ENCODE measurements at regions not wholly inside any gene's neighbourhood (a gene's known extent, or its start where the extent isn't known, plus 50 kb on each side); places are given as distances from the start of the nearest gene placed in this dataset.

DNA sequence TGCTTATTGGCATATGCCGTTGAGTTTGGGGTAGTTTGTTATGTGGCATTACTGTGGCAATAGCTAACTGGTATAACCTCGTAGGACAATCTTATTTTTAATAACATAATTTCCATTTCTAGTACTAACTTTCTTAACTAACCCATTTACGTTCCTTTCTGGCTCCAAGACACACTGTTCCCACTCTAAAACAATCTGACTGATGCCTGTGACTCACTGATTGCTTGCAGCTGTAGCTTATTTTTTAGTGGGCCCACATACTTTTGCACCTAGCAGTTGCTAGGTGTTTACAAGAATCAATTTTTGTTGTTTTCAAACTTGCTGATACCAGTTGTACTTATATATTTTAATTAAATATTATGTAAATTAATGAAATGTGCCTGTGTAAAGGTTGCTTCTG, 52.2 kb downstream of the FAT3 start:
- H3K4me3 ChIP-seq, result no peak overlapping the region
- WGBS, 2 donors, result 62 to 75% methylated on average over 3 of the region's 3 CpGs
- TF ChIP-seq CTCF (IDR thresholded peaks at IDR 0.05), result no peak
- no peak for TF ChIP-seq POLR2A (IDR thresholded peaks at IDR 0.05)
- no peak overlapping the region for H3K27ac ChIP-seq
- H3K4me1 ChIP-seq, result no peaks in the 10 kb centered on the region
- intact Hi-C loops (cut with DNase I), result no loop called here
- no peaks in the 10 kb centered on the region for H3K27me3 ChIP-seq
- no peak for DNase-seq
- H3K9me3 ChIP-seq, result no peaks in the 10 kb centered on the region
- H3K36me3 ChIP-seq, result no peaks in the 10 kb centered on the region

DNA sequence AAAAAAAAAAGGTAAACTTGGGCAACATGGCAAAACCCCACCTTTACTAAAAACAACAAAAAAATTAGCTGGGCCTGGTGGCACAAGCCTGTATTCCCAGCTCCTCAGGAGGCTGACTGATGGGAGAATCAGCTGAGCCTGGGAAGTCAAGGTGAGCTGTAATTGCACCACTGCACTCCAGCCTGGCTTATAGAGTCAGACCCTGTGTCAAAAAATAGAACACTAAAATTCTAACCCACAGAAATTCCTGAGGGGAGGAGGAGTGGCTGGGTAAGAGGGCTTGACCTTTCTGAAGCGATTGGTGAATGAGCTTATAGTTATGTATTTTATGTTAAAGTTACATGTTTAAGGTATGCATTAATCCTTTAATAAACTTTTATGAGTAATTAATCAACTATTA, 53.3 kb downstream of the FAT3 start:
- Histone ChIP-seq H3K9me3 (no peaks in the 10 kb centered on the region), H3K36me3 (no peaks in the 10 kb centered on the region), H3K4me1 (no peaks in the 10 kb centered on the region), H3K4me3 (no peak overlapping the region), H3K27ac (no peak overlapping the region), H3K27me3 (no peaks in the 10 kb centered on the region)
- TF ChIP-seq POLR2A (IDR thresholded peaks at IDR 0.05) (no peak), CTCF (IDR thresholded peaks at IDR 0.05) (no peak)
- intact Hi-C loops (cut with DNase I), result no loop called here
- DNase-seq, result no peak
- WGBS, 2 donors, result 52 to 63% methylated on average over 1 of the region's 1 CpG

- Histone ChIP-seq H3K4me1 (no peaks in the 10 kb centered on the region), H3K36me3 (no peaks in the 10 kb centered on the region), H3K27me3 (no peaks in the 10 kb centered on the region), H3K27ac (no peak overlapping the region), H3K4me3 (no peak overlapping the region), H3K9me3 (no peaks in the 10 kb centered on the region)
- TF ChIP-seq POLR2A (IDR thresholded peaks at IDR 0.05), result no peak
- TF ChIP-seq CTCF (IDR thresholded peaks at IDR 0.05), result no peak
- 53 to 70% methylated on average over 1 of the region's 1 CpG for WGBS, 2 donors
- no peak for DNase-seq
- intact Hi-C loops (cut with DNase I), result no loop called here
Measured at GRCh38 chr11:92278791-92279433, 54.3 kb downstream of the FAT3 start.

DNA sequence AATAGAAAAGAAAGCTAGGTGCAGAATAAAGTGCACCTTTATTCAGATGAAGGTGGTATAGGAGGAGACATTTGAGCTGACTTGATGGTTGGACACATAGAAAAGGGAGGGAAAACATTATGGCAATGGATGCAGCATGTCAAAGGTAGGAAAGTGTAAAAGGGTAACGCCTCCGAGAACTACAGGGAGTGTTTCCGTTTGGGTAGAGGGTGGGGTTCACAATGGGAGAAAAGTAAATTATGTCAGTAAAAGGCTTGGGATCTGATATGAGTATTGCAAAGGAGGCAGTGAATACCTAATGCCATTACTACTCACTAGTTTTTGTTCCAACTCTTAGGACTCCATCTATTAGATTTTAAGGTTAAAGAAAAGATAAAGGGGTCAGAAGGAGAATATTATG, 59.5 kb downstream of the FAT3 start:
- no peak overlapping the region for H3K4me3 ChIP-seq
- H3K27me3 ChIP-seq, result no peaks in the 10 kb centered on the region
- no peak overlapping the region for H3K27ac ChIP-seq
- 77% methylated on average over 3 of the region's 3 CpGs for WGBS, 2 donors
- H3K36me3 ChIP-seq, result no peaks in the 10 kb centered on the region
- intact Hi-C loops (cut with DNase I), result no loop called here
- TF ChIP-seq CTCF (IDR thresholded peaks at IDR 0.05) (no peak), POLR2A (IDR thresholded peaks at IDR 0.05) (no peak)
- no peaks in the 10 kb centered on the region for H3K4me1 ChIP-seq
- no peaks in the 10 kb centered on the region for H3K9me3 ChIP-seq
- DNase-seq, result no peak

DNA sequence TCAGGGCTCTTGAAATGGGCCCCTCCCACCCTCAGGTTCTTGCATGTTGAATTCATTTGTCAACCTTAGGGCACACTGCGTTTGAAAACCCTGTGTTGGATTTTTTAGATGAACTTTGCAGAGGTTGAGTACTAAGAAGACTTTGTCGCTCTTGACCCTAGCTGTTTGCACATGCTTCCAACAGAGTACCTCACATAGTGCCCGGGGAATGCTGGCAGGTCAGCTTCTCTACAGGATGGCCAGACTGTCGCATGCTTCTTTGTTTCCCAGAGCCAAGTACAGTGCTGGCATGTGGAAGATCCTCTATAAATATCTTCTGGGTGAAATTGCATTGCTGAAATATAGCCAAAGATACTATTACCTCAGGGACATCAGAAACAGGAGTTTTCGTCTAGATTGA, 59.9 kb downstream of the FAT3 start:
- no peak for DNase-seq
- Histone ChIP-seq H3K27ac (no peak overlapping the region), H3K4me1 (no peaks in the 10 kb centered on the region), H3K27me3 (no peaks in the 10 kb centered on the region), H3K4me3 (no peak overlapping the region), H3K9me3 (no peaks in the 10 kb centered on the region), H3K36me3 (no peaks in the 10 kb centered on the region)
- no peak for TF ChIP-seq POLR2A (IDR thresholded peaks at IDR 0.05)
- no peak for TF ChIP-seq CTCF (IDR thresholded peaks at IDR 0.05)
- WGBS, 2 donors, result 62 to 81% methylated on average over 5 of the region's 5 CpGs
- intact Hi-C loops (cut with DNase I), result no loop called here

Measured in esophagus squamous epithelium (tissue), 5 donors.